Medulla oblongata (tissue), 1 donor: ENCODE measurements at regions not wholly inside any gene's neighbourhood (a gene's known extent, or its start where the extent isn't known, plus 50 kb on each side); places are given as distances from the start of the nearest gene placed in this dataset.
"Not testable (repeated sequence)": the region's sequence is repeated elsewhere in the genome, so short reads cannot be mapped to it uniquely, and the experiment has no call there.

ENCODE experiments used
- DNase-seq: peaks from one replicate; pipeline ENCODE4 v3.0.0-alpha.2; 2015; ENCODE audit errors: extremely low spot score

- DNase-seq, result no peak
Observed at GRCh38 chr10:61271127-61271780, 181.9 kb downstream of the TMEM26 start.

GRCh38 chr10:61263518-61263917 is 189.7 kb downstream of the TMEM26 start:
- no peak for DNase-seq

GRCh38 chr10:61262486-61263261 is 190.5 kb downstream of the TMEM26 start:
- no peak for DNase-seq

- DNase-seq, result no peak
Observed at GRCh38 chr10:61257956-61258496, 195.2 kb downstream of the TMEM26 start.

GRCh38 chr10:61257136-61257535 is 196.0 kb downstream of the TMEM26 start:
- DNase-seq, result no peak

- not testable (repeated sequence) for DNase-seq
Observed at GRCh38 chr10:61252326-61252725, 200.9 kb downstream of the TMEM26 start.

- DNase-seq, result no peak
Observed at GRCh38 chr10:61251089-61251488, 202.1 kb downstream of the TMEM26 start.

- no peak for DNase-seq
Observed at GRCh38 chr10:61250131-61250530, 203.1 kb downstream of the TMEM26 start.

GRCh38 chr10:61248013-61248412 is 205.2 kb downstream of the TMEM26 start:
- DNase-seq, result no peak

GRCh38 chr10:61244261-61244775 is 208.9 kb downstream of the TMEM26 start:
- DNase-seq, result no peak

- DNase-seq, result no peak
Observed at GRCh38 chr10:61232780-61233179, 220.4 kb downstream of the TMEM26 start.

- DNase-seq, result no peak
Observed at GRCh38 chr10:61225939-61226338, 227.2 kb downstream of the TMEM26 start.

GRCh38 chr10:61223576-61223975 is 229.6 kb downstream of the TMEM26 start:
- DNase-seq, result no peak

GRCh38 chr10:61219696-61220095 is 233.5 kb downstream of the TMEM26 start:
- no peak for DNase-seq

GRCh38 chr10:61217851-61218565 is 235.2 kb downstream of the TMEM26 start:
- no peak for DNase-seq

- peak; percentile 41 for DNase-seq
Observed at GRCh38 chr10:61215246-61215645, 237.9 kb downstream of the TMEM26 start.

- DNase-seq, result no peak
Observed at GRCh38 chr10:61211468-61211867, 241.7 kb downstream of the TMEM26 start.

GRCh38 chr10:61197057-61197456 is 253.1 kb upstream of the RHOBTB1 start:
- DNase-seq, result no peak

GRCh38 chr10:61195211-61195610 is 251.2 kb upstream of the RHOBTB1 start:
- DNase-seq, result no peak

GRCh38 chr10:61192589-61192988 is 248.6 kb upstream of the RHOBTB1 start:
- not testable (repeated sequence) for DNase-seq

- DNase-seq, result no peak
Observed at GRCh38 chr10:61192042-61192441, 248.1 kb upstream of the RHOBTB1 start.

- DNase-seq, result no peak
Observed at GRCh38 chr10:61189912-61190311, 245.9 kb upstream of the RHOBTB1 start.
